H1 (cell line): ENCODE measurements at regions not wholly inside any gene's neighbourhood (a gene's known extent, or its start where the extent isn't known, plus 50 kb on each side); places are given as distances from the start of the nearest gene placed in this dataset.

Experiments
- CTCF ChIA-PET: fragments of 300-600 bp; sonication (Branson Sonifier 250); formaldehyde crosslinking; loops from one replicate; lab custom pipeline; 2021; ENCODE audit not compliant: partially characterized antibody; lab: Charles Lee
- POLR2A ChIA-PET: fragments of 300-600 bp; sonication (Branson Sonifier 250); formaldehyde crosslinking; loops from one replicate; lab custom pipeline; 2021; ENCODE audit warnings: inconsistent platforms; ENCODE audit not compliant: partially characterized antibody; lab: Charles Lee
- DNase-seq, 2 experiments: peaks; one replicate each; pipeline versions ENCODE4 v3.0.0 to v3.0.0-alpha.2; 2010 to 2022; ENCODE audit warnings: low spot score in 2 of 2, low read depth in 1 of 2, mixed read lengths in 1 of 2
- FAIRE-seq: peaks from 2 replicates; lab custom pipeline; 2011; peaks lifted over from hg19 to GRCh38; lab: Jason Lieb, UNC
- H2AFZ ChIP-seq: 2 replicates; pipeline ENCODE4 v1.8.1; 2012; ENCODE audit warnings: low read length, inconsistent platforms
- H2AK5ac ChIP-seq: 2 replicates; pipeline ENCODE4 v1.6.1; 2013; ENCODE audit warnings: low read depth, low read length
- H2BK120ac ChIP-seq: replicated peaks from 2 replicates; pipeline ENCODE3; 2013; ENCODE audit warnings: low read depth, low read length, inconsistent platforms
- H2BK12ac ChIP-seq: 2 replicates; pipeline ENCODE4 v1.6.1; 2013; ENCODE audit warnings: low read depth, low read length
- H2BK15ac ChIP-seq: 2 replicates; pipeline ENCODE4 v1.6.1; 2013; ENCODE audit warnings: low read length
- H2BK20ac ChIP-seq: 2 replicates; pipeline ENCODE4 v1.6.1; 2013; ENCODE audit warnings: low read length
- H2BK5ac ChIP-seq: 2 replicates; pipeline ENCODE4 v1.6.1; 2013; ENCODE audit warnings: low read depth, low read length
- H3K14ac ChIP-seq: 2 replicates; pipeline ENCODE4 v1.6.1; 2013; ENCODE audit warnings: inconsistent platforms; ENCODE audit not compliant: insufficient read length
- H3K18ac ChIP-seq: 2 replicates; pipeline ENCODE4 v1.6.1; 2013; ENCODE audit warnings: low read length; ENCODE audit errors: extremely low read depth
- H3K23ac ChIP-seq: 2 replicates; pipeline ENCODE4 v1.6.1; 2013; ENCODE audit warnings: inconsistent platforms; ENCODE audit not compliant: insufficient read length
- H3K23me2 ChIP-seq: 2 replicates; pipeline ENCODE4 v1.6.1; 2013; ENCODE audit warnings: low read depth, low read length
- H3K27ac ChIP-seq: 2 replicates; pipeline ENCODE4 v1.6.1; 2011; ENCODE audit warnings: low read depth, low read length, inconsistent platforms
- H3K27me3 ChIP-seq, 4 experiments: replicated peaks in 1 of 4; 1 replicate in 1 of 4; 2 replicates in 3 of 4; pipeline versions ENCODE4 v1.6.1 to v1.8.1; 2011 to 2013; ENCODE audit warnings: low read length in 3 of 4, mild to moderate bottlenecking in 3 of 4, inconsistent platforms in 2 of 4, mixed read lengths in 2 of 4, moderate library complexity in 1 of 4; ENCODE audit not compliant: control insufficient read depth in 3 of 4, insufficient read depth in 3 of 4; ENCODE audit errors: extremely low read depth in 1 of 4
- H3K36me3 ChIP-seq, 4 experiments: 2 replicates each; pipeline versions ENCODE4 v1.6.1 to v1.8.1; 2011 to 2013; ENCODE audit warnings: mild to moderate bottlenecking in 4 of 4, low read length in 3 of 4, moderate library complexity in 2 of 4, control low read depth in 1 of 4, inconsistent platforms in 1 of 4; ENCODE audit not compliant: insufficient read depth in 4 of 4, control insufficient read depth in 2 of 4
- H3K4ac ChIP-seq: replicated peaks from 2 replicates; pipeline ENCODE3; 2013; ENCODE audit warnings: low read length, low read depth, mixed read lengths, inconsistent platforms; ENCODE audit not compliant: insufficient read length
- H3K4me1 ChIP-seq, 4 experiments: replicated peaks in 1 of 4; 1 replicate in 1 of 4; 2 replicates in 3 of 4; pipeline versions ENCODE4 v1.6.1 to v1.8.1; 2011 to 2013; ENCODE audit warnings: low read length in 3 of 4, inconsistent platforms in 2 of 4, mixed read lengths in 1 of 4; ENCODE audit not compliant: insufficient read depth in 4 of 4, control insufficient read depth in 3 of 4
- H3K4me2 ChIP-seq, 2 experiments: 2 replicates each; pipeline versions ENCODE4 v1.6.1 to v1.8.1; 2011 to 2013; ENCODE audit warnings: low read depth in 2 of 2, low read length in 2 of 2, control low read depth in 1 of 2, inconsistent platforms in 1 of 2, mild to moderate bottlenecking in 1 of 2; ENCODE audit not compliant: insufficient read depth in 1 of 2
- H3K4me3 ChIP-seq, 4 experiments: fragments of 200-600, 300-600 bp in 1 of 4; sonication (generic), shearing (Covaris generic), sonication (Bioruptor Twin) in 1 of 4; 2 replicates each; pipeline versions ENCODE4 v1.5.1 to v1.8.1; 2011 to 2016; ENCODE audit warnings: low read length in 4 of 4, low read depth in 3 of 4, control low read depth in 2 of 4, inconsistent platforms in 2 of 4, mild to moderate bottlenecking in 2 of 4, mixed read lengths in 1 of 4, moderate library complexity in 1 of 4; ENCODE audit not compliant: insufficient read depth in 2 of 4; ENCODE audit errors: extremely low read depth in 1 of 4
- H3K56ac ChIP-seq: replicated peaks from 2 replicates; pipeline ENCODE3; 2013; ENCODE audit warnings: low read depth, mild to moderate bottlenecking, mixed read lengths, low read length, inconsistent platforms; ENCODE audit not compliant: insufficient read length
- H3K79me1 ChIP-seq: 2 replicates; pipeline ENCODE4 v1.6.1; 2013; ENCODE audit warnings: low read depth, low read length, control low read depth
- H3K79me2 ChIP-seq, 2 experiments: 2 replicates each; pipeline versions ENCODE4 v1.6.1 to v1.8.1; 2012 to 2013; ENCODE audit warnings: low read length in 2 of 2, mild to moderate bottlenecking in 2 of 2, inconsistent platforms in 1 of 2; ENCODE audit not compliant: insufficient read depth in 2 of 2, control insufficient read depth in 1 of 2
- H3K9ac ChIP-seq, 4 experiments: replicated peaks in 1 of 4; 1 replicate in 1 of 4; 2 replicates in 3 of 4; pipeline versions ENCODE4 v1.6.1 to v1.8.1; 2011 to 2013; ENCODE audit warnings: low read depth in 3 of 4, low read length in 3 of 4, control low read depth in 2 of 4, mild to moderate bottlenecking in 2 of 4, moderate library complexity in 2 of 4, inconsistent platforms in 1 of 4; ENCODE audit errors: extremely low read depth in 1 of 4
- H3K9me3 ChIP-seq, 2 experiments: 2 replicates each; pipeline versions ENCODE4 v1.6.1 to v1.8.1; 2012 to 2013; ENCODE audit warnings: mild to moderate bottlenecking in 2 of 2, moderate library complexity in 2 of 2, control low read depth in 1 of 2, inconsistent platforms in 1 of 2, low read depth in 1 of 2, low read length in 1 of 2, mixed read lengths in 1 of 2; ENCODE audit not compliant: insufficient read depth in 2 of 2
- H4K20me1 ChIP-seq, 2 experiments: replicated peaks in 1 of 2; 2 replicates each; pipeline versions ENCODE3 to v1.8.1; 2011 to 2013; ENCODE audit warnings: inconsistent platforms in 2 of 2, low read length in 2 of 2, mild to moderate bottlenecking in 1 of 2; ENCODE audit not compliant: insufficient read depth in 2 of 2, control insufficient read depth in 1 of 2
- H4K5ac ChIP-seq: 2 replicates; pipeline ENCODE4 v1.6.1; 2013; ENCODE audit warnings: low read length, low read depth, mixed read lengths, inconsistent platforms; ENCODE audit not compliant: insufficient read length
- H4K8ac ChIP-seq: 2 replicates; pipeline ENCODE4 v1.8.0; 2013; ENCODE audit warnings: mild to moderate bottlenecking, moderate library complexity, low read length, inconsistent platforms; ENCODE audit not compliant: insufficient read depth; ENCODE audit errors: extremely low read depth
- H4K91ac ChIP-seq: replicated peaks from 2 replicates; pipeline ENCODE3; 2013; ENCODE audit warnings: low read length, mixed read lengths, inconsistent platforms; ENCODE audit not compliant: insufficient read length
- ATF2 ChIP-seq: IDR thresholded peaks from 2 replicates; pipeline ENCODE4 v1.6.1; 2012; ENCODE audit warnings: low read length, inconsistent platforms
- ATF3 ChIP-seq: IDR thresholded peaks from 2 replicates; pipeline ENCODE4 v1.6.1; 2011; ENCODE audit warnings: low read depth, mild to moderate bottlenecking, low read length; ENCODE audit not compliant: insufficient read depth
- CEBPB ChIP-seq: IDR thresholded peaks from 2 replicates; pipeline ENCODE4 v1.6.1; 2012; ENCODE audit warnings: low read depth, low read length
- CHD2 ChIP-seq: IDR thresholded peaks from 2 replicates; pipeline ENCODE4 v1.6.1; 2012; ENCODE audit warnings: low read length, improper control_type of control experiment
- CREB1 ChIP-seq: IDR thresholded peaks from 2 replicates; pipeline ENCODE4 v1.6.1; 2012; ENCODE audit warnings: inconsistent platforms
- EZH2 ChIP-seq: fragments of 200-600 bp; sonication (generic); IDR thresholded peaks from 2 replicates; pipeline ENCODE4 v1.7.1; 2012; ENCODE audit warnings: low read depth, mild to moderate bottlenecking, moderate library complexity, low read length, inconsistent platforms; ENCODE audit not compliant: severe bottlenecking
- GABPA ChIP-seq: IDR thresholded peaks from 2 replicates; pipeline ENCODE4 v1.6.1; 2011; ENCODE audit warnings: mild to moderate bottlenecking, low read length, moderate library complexity, borderline replicate concordance; ENCODE audit not compliant: insufficient read depth
- KDM5A ChIP-seq: fragments of 200-600 bp; IDR thresholded peaks from 2 replicates; pipeline ENCODE4 v1.7.1; 2012; ENCODE audit warnings: mild to moderate bottlenecking, low read length, inconsistent platforms, mixed read lengths
- SIRT6 ChIP-seq: IDR thresholded peaks from one replicate; pipeline ENCODE4 v1.7.1; 2012; ENCODE audit warnings: low read length, inconsistent platforms
- SIX5 ChIP-seq: IDR thresholded peaks from 2 replicates; pipeline ENCODE4 v1.6.1; 2011; ENCODE audit warnings: mild to moderate bottlenecking, low read depth, low read length
- SRF ChIP-seq: IDR thresholded peaks from 2 replicates; pipeline ENCODE4 v1.6.1; 2011; ENCODE audit warnings: mild to moderate bottlenecking, low read depth, low read length, moderate library complexity
- ZNF274 ChIP-seq: IDR thresholded peaks from 2 replicates; pipeline ENCODE4 v1.7.0; 2012; ENCODE audit warnings: low read length, borderline replicate concordance; ENCODE audit errors: extremely low read depth
- WGBS, 2 experiments: shearing (Covaris generic) in 1 of 2; methylation state at CpG; one replicate each; pipeline versions ENCODE4 v1.1.6 to v1.1.7; 2013 to 2015; ENCODE audit warnings: low lambda C conversion rate in 2 of 2, mixed read lengths in 2 of 2, inconsistent platforms in 1 of 2, low coverage in 1 of 2, missing lambda C conversion rate in 1 of 2; ENCODE audit not compliant: insufficient replicate concordance in 2 of 2, insufficient coverage in 1 of 2, insufficient read length in 1 of 2; ENCODE audit errors: extremely low coverage in 1 of 2, missing lambda C conversion rate in 1 of 2; 5-methylcytosine and 5-hydroxymethylcytosine counted together
- TF ChIP-seq, protein P1 (sequence below): IDR thresholded peaks from 2 replicates; pipeline ENCODE4 v1.6.1; 2012; ENCODE audit warnings: inconsistent platforms

- CTCF ChIA-PET, result interaction anchor here (0.6 kb wide), 1 partner anchor 287 kb away, joined by 3 read pairs; no protein-coding TSS in a partner anchor
- TF ChIP-seq CEBPB, result no peak
- TF ChIP-seq EZH2, result no peak
- no peak for TF ChIP-seq SIRT6
- TF ChIP-seq CREB1, result no peak
- TF ChIP-seq KDM5A, result no peak
- TF ChIP-seq ATF3, result no peak
- no peak for TF ChIP-seq ZNF274
- TF ChIP-seq CHD2, result no peak
- TF ChIP-seq GABPA, result no peak
- no peak for TF ChIP-seq SIX5
- no peak for TF ChIP-seq SRF
- TF ChIP-seq, protein P1, sequence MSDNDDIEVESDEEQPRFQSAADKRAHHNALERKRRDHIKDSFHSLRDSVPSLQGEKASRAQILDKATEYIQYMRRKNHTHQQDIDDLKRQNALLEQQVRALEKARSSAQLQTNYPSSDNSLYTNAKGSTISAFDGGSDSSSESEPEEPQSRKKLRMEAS, result no peak
- no peak for TF ChIP-seq ATF2
- 95% methylated on average over 1 of the region's 1 CpG; no CpG with 5 or more reads in 1 of the 2 experiments for WGBS, 2 experiments
Observed at GRCh38 chr5:105836887-105837286, 1833.8 kb downstream of the EFNA5 start.

More at GRCh38 chr5:105836887-105837286, 1833.8 kb downstream of the EFNA5 start:
- no peaks in the 10 kb centered on the region for H4K20me1 ChIP-seq
- H2BK15ac ChIP-seq, result no peak overlapping the region
- H2BK120ac ChIP-seq, result no peak overlapping the region
- no peak overlapping the region for H2AK5ac ChIP-seq
- no peak overlapping the region for H3K4me2 ChIP-seq
- H2BK12ac ChIP-seq, result no peak overlapping the region
- H4K5ac ChIP-seq, result no peak overlapping the region
- H3K79me1 ChIP-seq, result no peaks in the 10 kb centered on the region
- H4K91ac ChIP-seq, result no peak overlapping the region
- DNase-seq (no peak), FAIRE-seq (no peak)
- no peak overlapping the region for H3K14ac ChIP-seq
- H3K27ac ChIP-seq, result no peak overlapping the region
- H3K23me2 ChIP-seq, result no peaks in the 10 kb centered on the region
- H3K79me2 ChIP-seq, result no peaks in the 10 kb centered on the region
- no peak overlapping the region for H3K9ac ChIP-seq
- no peaks in the 10 kb centered on the region for H3K36me3 ChIP-seq
- H3K4me3 ChIP-seq, result no peak overlapping the region
- H3K18ac ChIP-seq, result no peak overlapping the region
- H3K23ac ChIP-seq, result no peak overlapping the region
- no peaks in the 10 kb centered on the region for H3K4me1 ChIP-seq
- no peak overlapping the region for H3K4ac ChIP-seq
- no peaks in the 10 kb centered on the region for H3K9me3 ChIP-seq
- no peak overlapping the region for H3K56ac ChIP-seq
- H2BK20ac ChIP-seq, result no peak overlapping the region
- POLR2A ChIA-PET, result no interaction called here
- no peaks in the 10 kb centered on the region for H3K27me3 ChIP-seq
- H4K8ac ChIP-seq, result no peak overlapping the region
- no peak overlapping the region for H2BK5ac ChIP-seq
- no peak overlapping the region for H2AFZ ChIP-seq
